KMS-11 (cell line): ENCODE measurements at regions not wholly inside any gene's neighbourhood (a gene's known extent, or its start where the extent isn't known, plus 50 kb on each side); places are given as distances from the start of the nearest gene placed in this dataset.
"Not testable (repeated sequence)": the region's sequence is repeated elsewhere in the genome, so short reads cannot be mapped to it uniquely, and the experiment has no call there.

ENCODE experiments used
- H2AFZ ChIP-seq: fragments of 200-600 bp; sonication (generic); 2 replicates; pipeline ENCODE4 v1.6.1; 2016; ENCODE audit warnings: antibody characterized with exemption, mixed run types, low read depth
- H3K27ac ChIP-seq: fragments of 200-600 bp; sonication (generic); 2 replicates; pipeline ENCODE4 v1.6.1; 2016; ENCODE audit warnings: mild to moderate bottlenecking, mixed run types
- H3K27me3 ChIP-seq: fragments of 200-600 bp; sonication (generic); 2 replicates; pipeline ENCODE4 v1.6.1; 2017; ENCODE audit warnings: mild to moderate bottlenecking, low read depth, mixed run types, moderate library complexity; ENCODE audit not compliant: insufficient read depth
- H3K36me3 ChIP-seq: fragments of 200-600 bp; sonication (generic); 2 replicates; pipeline ENCODE4 v1.6.1; 2017; ENCODE audit warnings: mild to moderate bottlenecking, mixed run types; ENCODE audit not compliant: insufficient read depth
- H3K4me1 ChIP-seq: fragments of 200-600 bp; sonication (generic); 2 replicates; pipeline ENCODE4 v1.6.1; 2016; ENCODE audit warnings: mild to moderate bottlenecking, low read depth, mixed run types; ENCODE audit not compliant: poor library complexity, severe bottlenecking
- H3K4me2 ChIP-seq: fragments of 200-600 bp; sonication (generic); 2 replicates; pipeline ENCODE4 v1.7.0; 2016; ENCODE audit warnings: mild to moderate bottlenecking, mixed run types
- H3K4me3 ChIP-seq: fragments of 200-600 bp; sonication (generic); IDR thresholded peaks from 2 replicates; pipeline ENCODE4 v1.6.1; 2017; ENCODE audit warnings: low read depth, low read length, mixed read lengths; ENCODE audit not compliant: insufficient read depth
- H3K79me2 ChIP-seq: fragments of 200-600 bp; sonication (generic); 2 replicates; pipeline ENCODE4 v1.6.1; 2016; ENCODE audit warnings: low read depth, mixed run types; ENCODE audit not compliant: insufficient read depth
- H3K9ac ChIP-seq: fragments of 200-600 bp; sonication (generic); 2 replicates; pipeline ENCODE4 v1.6.1; 2016; ENCODE audit warnings: mild to moderate bottlenecking, mixed run types
- H4K20me1 ChIP-seq: fragments of 200-600 bp; sonication (generic); 2 replicates; pipeline ENCODE4 v1.6.1; 2016; ENCODE audit warnings: mild to moderate bottlenecking, mixed run types; ENCODE audit not compliant: insufficient read depth
- TF ChIP-seq, protein P1 (sequence below): fragments of 200-600 bp; sonication (generic); conservative IDR thresholded peaks from 2 replicates; pipeline ENCODE4 v1.6.1; 2017; ENCODE audit warnings: low read depth, mild to moderate bottlenecking, antibody characterized with exemption, low read length, moderate library complexity, mixed read lengths

DNA sequence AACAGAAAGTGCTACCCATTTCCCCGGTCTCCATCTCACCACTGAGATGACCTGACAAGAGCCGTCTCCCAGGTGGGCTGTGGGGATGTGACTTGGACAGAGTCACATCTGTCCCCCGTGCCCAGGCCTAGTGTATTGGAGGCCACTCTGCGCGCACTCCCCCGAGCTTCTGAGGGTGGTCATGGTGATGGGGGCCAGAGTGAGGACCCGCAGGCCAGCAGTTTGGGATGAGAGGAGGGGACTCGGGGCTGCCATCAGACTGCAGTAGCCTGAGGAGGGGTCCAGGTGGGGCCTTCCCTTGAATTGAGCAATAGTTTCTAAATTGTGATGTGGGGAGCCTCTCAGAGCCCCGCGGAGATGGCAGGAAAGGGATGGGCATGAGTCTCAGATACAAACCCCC, 852.6 kb downstream of the TBC1D22A start:
- H3K4me3 ChIP-seq, result no peak overlapping the region
- H4K20me1 ChIP-seq, result no peaks in the 10 kb centered on the region
- no peak overlapping the region for H3K27ac ChIP-seq
- no peak overlapping the region for H3K9ac ChIP-seq
- H3K79me2 ChIP-seq, result no peaks in the 10 kb centered on the region
- H3K4me1 ChIP-seq, result no peaks in the 10 kb centered on the region
- no peak overlapping the region for H3K4me2 ChIP-seq
- 0 out of 2 replicates have a peak, but pooled peaks cover 2% of the 10 kb centered on the region for H3K27me3 ChIP-seq
- no peaks in the 10 kb centered on the region for H3K36me3 ChIP-seq
- H2AFZ ChIP-seq, result no peak overlapping the region
- TF ChIP-seq, protein P1, sequence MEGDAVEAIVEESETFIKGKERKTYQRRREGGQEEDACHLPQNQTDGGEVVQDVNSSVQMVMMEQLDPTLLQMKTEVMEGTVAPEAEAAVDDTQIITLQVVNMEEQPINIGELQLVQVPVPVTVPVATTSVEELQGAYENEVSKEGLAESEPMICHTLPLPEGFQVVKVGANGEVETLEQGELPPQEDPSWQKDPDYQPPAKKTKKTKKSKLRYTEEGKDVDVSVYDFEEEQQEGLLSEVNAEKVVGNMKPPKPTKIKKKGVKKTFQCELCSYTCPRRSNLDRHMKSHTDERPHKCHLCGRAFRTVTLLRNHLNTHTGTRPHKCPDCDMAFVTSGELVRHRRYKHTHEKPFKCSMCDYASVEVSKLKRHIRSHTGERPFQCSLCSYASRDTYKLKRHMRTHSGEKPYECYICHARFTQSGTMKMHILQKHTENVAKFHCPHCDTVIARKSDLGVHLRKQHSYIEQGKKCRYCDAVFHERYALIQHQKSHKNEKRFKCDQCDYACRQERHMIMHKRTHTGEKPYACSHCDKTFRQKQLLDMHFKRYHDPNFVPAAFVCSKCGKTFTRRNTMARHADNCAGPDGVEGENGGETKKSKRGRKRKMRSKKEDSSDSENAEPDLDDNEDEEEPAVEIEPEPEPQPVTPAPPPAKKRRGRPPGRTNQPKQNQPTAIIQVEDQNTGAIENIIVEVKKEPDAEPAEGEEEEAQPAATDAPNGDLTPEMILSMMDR, result no peak

DNA sequence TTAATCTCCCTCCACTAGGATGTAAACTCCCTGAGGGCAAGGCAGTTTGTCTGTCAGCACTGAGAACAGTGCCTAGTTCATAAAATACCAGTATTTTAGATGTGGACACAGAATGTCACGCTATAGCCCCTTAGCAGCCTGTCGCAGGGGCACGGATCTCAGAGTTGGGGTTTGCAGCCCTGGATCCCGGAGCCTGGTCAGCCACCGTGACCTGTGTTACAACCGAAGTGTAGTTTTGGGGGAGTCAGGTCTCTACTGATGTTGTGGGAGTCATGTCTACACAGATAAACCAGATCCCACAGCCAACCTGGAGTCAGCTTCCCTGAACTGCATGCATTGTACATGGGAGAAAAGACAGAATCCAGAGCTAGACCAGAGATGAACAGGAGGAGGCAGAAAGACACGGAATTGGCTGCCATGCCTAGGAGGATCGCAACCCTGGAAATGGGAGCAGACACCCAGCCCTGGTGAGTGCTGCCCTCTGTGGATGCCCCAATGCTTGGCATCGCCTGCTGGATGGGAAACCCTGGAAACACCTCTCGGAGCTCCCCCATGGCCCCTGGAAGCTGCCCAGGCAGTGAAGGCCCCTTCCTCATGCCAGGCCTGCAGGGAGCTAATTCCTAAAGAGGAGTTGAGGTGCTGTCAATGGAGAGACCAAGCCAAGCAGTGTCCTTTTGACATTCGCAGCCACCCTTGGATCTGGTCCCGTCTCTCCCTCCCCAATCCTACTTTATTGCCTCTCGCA, 851.3 kb downstream of the TBC1D22A start:
- TF ChIP-seq, protein P1, result no peak
- no peaks in the 10 kb centered on the region for H3K79me2 ChIP-seq
- no peak overlapping the region for H2AFZ ChIP-seq
- no peak overlapping the region for H3K9ac ChIP-seq
- H3K4me1 ChIP-seq, result no peaks in the 10 kb centered on the region
- peaks cover 2% of the 10 kb centered on the region; the same call in 1 of the 2 replicates for H3K27me3 ChIP-seq
- no peaks in the 10 kb centered on the region for H3K36me3 ChIP-seq
- H3K4me3 ChIP-seq, result no peak overlapping the region
- H3K27ac ChIP-seq, result no peak overlapping the region
- no peak overlapping the region for H3K4me2 ChIP-seq
- H4K20me1 ChIP-seq, result no peaks in the 10 kb centered on the region

DNA sequence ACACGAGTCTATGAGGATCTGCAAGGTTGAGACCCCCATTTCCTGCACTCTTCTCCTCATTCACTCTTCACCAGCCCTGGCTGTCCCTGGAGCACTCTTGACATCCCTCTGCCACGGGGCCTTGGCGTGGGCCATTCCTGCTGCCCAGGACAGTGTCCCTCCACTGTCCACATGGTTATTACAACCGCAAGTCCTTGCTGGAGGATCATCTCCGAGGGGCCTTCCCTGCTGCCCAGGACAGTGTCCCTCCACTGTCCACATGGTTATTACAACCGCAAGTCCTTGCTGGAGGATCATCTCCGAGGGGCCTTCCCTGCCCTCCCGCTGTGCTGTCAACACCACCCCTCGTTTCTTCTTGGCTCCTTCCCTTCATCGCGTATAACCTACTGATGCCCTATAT, 850.7 kb downstream of the TBC1D22A start:
- not testable (repeated sequence) for H3K4me3 ChIP-seq, H3K4me2 ChIP-seq, H3K36me3 ChIP-seq, H4K20me1 ChIP-seq, H2AFZ ChIP-seq, H3K4me1 ChIP-seq, H3K27me3 ChIP-seq, H3K79me2 ChIP-seq, H3K27ac ChIP-seq, H3K9ac ChIP-seq

DNA sequence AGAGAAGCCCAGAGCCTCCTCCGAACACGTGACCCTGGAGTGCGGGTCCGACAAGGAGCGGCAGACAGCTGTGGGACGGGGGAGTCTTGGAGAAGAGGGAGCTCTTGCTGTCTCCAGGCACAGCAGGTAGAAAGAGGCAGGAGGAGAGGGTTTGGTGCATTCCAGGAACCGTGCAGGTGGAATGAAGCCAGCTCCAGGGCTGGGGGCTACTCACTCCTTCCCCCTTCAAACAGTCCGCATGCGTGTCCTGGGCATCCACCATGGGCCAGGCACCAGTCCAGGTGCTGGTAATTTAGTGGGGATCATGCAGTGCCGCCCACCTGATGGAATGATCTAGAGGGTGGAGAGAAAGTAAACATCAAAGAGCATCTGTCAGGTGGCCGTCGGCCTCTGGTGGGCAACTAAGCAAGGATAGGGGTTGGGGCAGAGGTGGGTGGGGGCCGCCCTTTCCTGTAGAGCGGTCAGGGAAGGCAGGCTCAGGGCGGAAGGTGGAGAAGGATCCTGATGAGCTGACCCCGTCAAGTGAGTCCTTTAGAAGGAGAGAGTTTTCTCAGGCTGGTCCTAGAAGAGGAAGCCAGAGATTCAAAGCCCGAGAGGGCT, 850.0 kb downstream of the TBC1D22A start:
- peaks cover 2% of the 10 kb centered on the region; the same call in 1 of the 2 replicates for H3K27me3 ChIP-seq
- no peak overlapping the region for H3K4me3 ChIP-seq
- no peak overlapping the region for H3K4me2 ChIP-seq
- no peaks in the 10 kb centered on the region for H3K79me2 ChIP-seq
- no peak overlapping the region for H3K9ac ChIP-seq
- TF ChIP-seq, protein P1, result no peak
- H4K20me1 ChIP-seq, result no peaks in the 10 kb centered on the region
- no peaks in the 10 kb centered on the region for H3K4me1 ChIP-seq
- no peak overlapping the region for H2AFZ ChIP-seq
- no peaks in the 10 kb centered on the region for H3K36me3 ChIP-seq
- H3K27ac ChIP-seq, result no peak overlapping the region

- H4K20me1 ChIP-seq, result no peaks in the 10 kb centered on the region
- H2AFZ ChIP-seq, result no peak overlapping the region
- H3K4me1 ChIP-seq, result no peaks in the 10 kb centered on the region
- H3K27ac ChIP-seq, result no peak overlapping the region
- TF ChIP-seq, protein P1, result no peak
- no peak overlapping the region for H3K4me3 ChIP-seq
- H3K79me2 ChIP-seq, result no peaks in the 10 kb centered on the region
- H3K4me2 ChIP-seq, result no peak overlapping the region
- H3K9ac ChIP-seq, result no peak overlapping the region
- peaks cover 2% of the 10 kb centered on the region; the same call in 1 of the 2 replicates for H3K27me3 ChIP-seq
- no peaks in the 10 kb centered on the region for H3K36me3 ChIP-seq
Measured at GRCh38 chr22:47610764-47611163, 848.3 kb downstream of the TBC1D22A start.
